Calu3 (cell line): ENCODE measurements at regions not wholly inside any gene's neighbourhood (a gene's known extent, or its start where the extent isn't known, plus 50 kb on each side); places are given as distances from the start of the nearest gene placed in this dataset.

Experiments
- BruUV-seq: library from RNA; stranded (reverse); fragments of 400-500 nt; replicated peaks from 2 replicates; lab custom pipeline; 2021; lab: Mats Ljungman, UMichigan
- CTCF ChIA-PET: fragments of 300-600 bp; sonication (Branson Sonifier 250); formaldehyde crosslinking; loops from one replicate; lab custom pipeline; 2022; ENCODE audit warnings: antibody characterized with exemption; lab: Charles Lee
- DNase-seq: peaks from one replicate; pipeline ENCODE4 v3.0.0; 2022
- H3K27ac Mint-ChIP-seq: one replicate; pipeline ENCODE4 v1.8.0; 2022; ENCODE audit warnings: mixed read lengths; ENCODE audit not compliant: unreplicated experiment
- H3K27me3 Mint-ChIP-seq: one replicate; pipeline ENCODE4 v1.8.0; 2022; ENCODE audit warnings: mixed read lengths; ENCODE audit not compliant: unreplicated experiment
- H3K36me3 Mint-ChIP-seq: one replicate; pipeline ENCODE4 v1.8.0; 2022; ENCODE audit warnings: mild to moderate bottlenecking, moderate library complexity, mixed read lengths; ENCODE audit not compliant: insufficient read depth, unreplicated experiment
- H3K4me1 Mint-ChIP-seq: one replicate; pipeline ENCODE4 v1.8.0; 2022; ENCODE audit warnings: mild to moderate bottlenecking, low read depth, mixed read lengths; ENCODE audit not compliant: unreplicated experiment
- H3K4me3 Mint-ChIP-seq: one replicate; pipeline ENCODE4 v1.8.0; 2022; ENCODE audit warnings: mild to moderate bottlenecking, low read depth, moderate library complexity, mixed read lengths; ENCODE audit not compliant: unreplicated experiment
- H3K9me3 Mint-ChIP-seq: one replicate; pipeline ENCODE4 v1.8.0; 2022; ENCODE audit warnings: low read depth, mixed read lengths; ENCODE audit not compliant: unreplicated experiment
- CTCF ChIP-seq: fragments of 200-600 bp; IDR thresholded peaks from one replicate; pipeline ENCODE4 v1.8.0; 2022; ENCODE audit warnings: antibody characterized with exemption; ENCODE audit not compliant: unreplicated experiment
- intact Hi-C: fragments of 100-400 bp; cut with micrococcal nuclease; formaldehyde crosslinking; loops from one replicate; pipeline ENCODE4 v1.10.0; 2022; ENCODE audit not compliant: unreplicated experiment

- intact Hi-C loops = no loop called here
Observed at GRCh38 chr2:186328838-186329237, 157.2 kb upstream of the ZC3H15 start.

GRCh38 chr2:186330050-186330449 lies 156.0 kb upstream of the ZC3H15 start:
- DNase-seq = no peak
- Mint-ChIP-seq H3K36me3 (peaks cover 5% of the 10 kb centered on the region), H3K4me3 (no peak overlapping the region), H3K9me3 (peaks cover 5% of the 10 kb centered on the region), H3K27me3 (no peaks in the 10 kb centered on the region), H3K4me1 (peaks cover 9% of the 10 kb centered on the region), H3K27ac (no peak overlapping the region)
- no TSS peak for BruUV-seq
- no peak for TF ChIP-seq CTCF
- CTCF ChIA-PET = no interaction called here
- intact Hi-C loops = no loop called here

More at GRCh38 chr2:186328838-186329237, 157.2 kb upstream of the ZC3H15 start:
- Mint-ChIP-seq H3K27me3 (no peaks in the 10 kb centered on the region), H3K4me1 (peaks cover 9% of the 10 kb centered on the region), H3K9me3 (peaks cover 9% of the 10 kb centered on the region), H3K27ac (no peak overlapping the region), H3K36me3 (peaks cover 5% of the 10 kb centered on the region), H3K4me3 (no peak overlapping the region)
- no TSS peak for BruUV-seq
- no peak for TF ChIP-seq CTCF
- CTCF ChIA-PET = interaction anchor here (1.4 kb wide), 1 partner anchor 15 kb away, joined by 3 read pairs; no protein-coding TSS in a partner anchor
- no peak for DNase-seq

GRCh38 chr2:186339716-186340115 lies 146.3 kb upstream of the ZC3H15 start:
- Mint-ChIP-seq H3K4me3 (no peak overlapping the region), H3K9me3 (peaks cover 4% of the 10 kb centered on the region), H3K27me3 (no peaks in the 10 kb centered on the region), H3K4me1 (no peaks in the 10 kb centered on the region), H3K36me3 (no peaks in the 10 kb centered on the region), H3K27ac (no peak overlapping the region)
- CTCF ChIA-PET = no interaction called here
- DNase-seq = no peak
- no TSS peak for BruUV-seq
- intact Hi-C loops = no loop called here
- TF ChIP-seq CTCF = no peak

GRCh38 chr2:186342029-186342428 lies 144.0 kb upstream of the ZC3H15 start:
- CTCF ChIA-PET = no interaction called here
- BruUV-seq = no TSS peak
- Mint-ChIP-seq H3K9me3 (peaks cover 4% of the 10 kb centered on the region), H3K27ac (no peak overlapping the region), H3K36me3 (no peaks in the 10 kb centered on the region), H3K4me1 (no peaks in the 10 kb centered on the region), H3K27me3 (no peaks in the 10 kb centered on the region), H3K4me3 (no peak overlapping the region)
- intact Hi-C loops = no loop called here
- TF ChIP-seq CTCF = no peak
- DNase-seq = no peak
